Esophagus muscularis mucosa (tissue), 4 donors: ENCODE measurements at regions not wholly inside any gene's neighbourhood (a gene's known extent, or its start where the extent isn't known, plus 50 kb on each side); places are given as distances from the start of the nearest gene placed in this dataset.

Experiments used
- EP300 ChIP-seq: sonication (generic); formaldehyde crosslinking; IDR thresholded peaks from one replicate; pipeline ENCODE4 v1.6.1; 2017; ENCODE audit warnings: antibody characterized with exemption
- POLR2A ChIP-seq: fragments of 450-650 bp; IDR thresholded peaks from one replicate; pipeline ENCODE4 v1.6.1; 2017; ENCODE audit warnings: antibody characterized with exemption, moderate library complexity, mild to moderate bottlenecking, low read depth
- POLR2AphosphoS5 ChIP-seq, 2 donors: sonication (generic); formaldehyde crosslinking; IDR thresholded peaks; one replicate each; pipeline ENCODE4 v1.6.1; 2017; ENCODE audit warnings: antibody characterized with exemption in 2 of 2
- TF ChIP-seq, protein P1 (sequence below), 3 experiments: fragments of 200-600 bp in 2 of 3; fragments of 450-650 bp in 1 of 3; sonication (generic) in 2 of 3; IDR thresholded peaks; one replicate each; pipeline ENCODE4 v1.5.1; 2017 to 2019; ENCODE audit warnings: antibody characterized with exemption in 3 of 3, mild to moderate bottlenecking in 2 of 3, moderate library complexity in 1 of 3

DNA sequence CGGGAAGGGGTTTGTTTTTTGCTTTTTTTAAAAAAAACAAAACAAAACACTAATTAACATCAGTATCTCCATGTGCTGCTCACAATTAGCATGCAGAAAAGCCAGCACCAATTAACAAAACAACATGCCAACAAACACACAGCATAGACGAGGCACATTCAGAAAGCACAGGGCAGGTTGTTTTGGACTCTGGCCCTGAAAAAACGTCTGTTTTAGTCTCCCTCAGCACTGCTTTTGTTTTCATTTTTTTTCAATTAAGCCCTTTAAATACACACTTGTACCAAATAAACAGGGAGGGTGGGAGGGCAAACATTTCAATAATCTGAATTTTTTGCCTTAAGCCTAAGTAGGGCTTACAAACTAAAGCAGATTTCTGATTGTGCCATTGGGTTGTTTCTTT, 309.6 kb downstream of the DTWD2 start:
- TF ChIP-seq POLR2AphosphoS5 (IDR thresholded peaks at IDR 0.05), result no peak
- TF ChIP-seq, protein P1, sequence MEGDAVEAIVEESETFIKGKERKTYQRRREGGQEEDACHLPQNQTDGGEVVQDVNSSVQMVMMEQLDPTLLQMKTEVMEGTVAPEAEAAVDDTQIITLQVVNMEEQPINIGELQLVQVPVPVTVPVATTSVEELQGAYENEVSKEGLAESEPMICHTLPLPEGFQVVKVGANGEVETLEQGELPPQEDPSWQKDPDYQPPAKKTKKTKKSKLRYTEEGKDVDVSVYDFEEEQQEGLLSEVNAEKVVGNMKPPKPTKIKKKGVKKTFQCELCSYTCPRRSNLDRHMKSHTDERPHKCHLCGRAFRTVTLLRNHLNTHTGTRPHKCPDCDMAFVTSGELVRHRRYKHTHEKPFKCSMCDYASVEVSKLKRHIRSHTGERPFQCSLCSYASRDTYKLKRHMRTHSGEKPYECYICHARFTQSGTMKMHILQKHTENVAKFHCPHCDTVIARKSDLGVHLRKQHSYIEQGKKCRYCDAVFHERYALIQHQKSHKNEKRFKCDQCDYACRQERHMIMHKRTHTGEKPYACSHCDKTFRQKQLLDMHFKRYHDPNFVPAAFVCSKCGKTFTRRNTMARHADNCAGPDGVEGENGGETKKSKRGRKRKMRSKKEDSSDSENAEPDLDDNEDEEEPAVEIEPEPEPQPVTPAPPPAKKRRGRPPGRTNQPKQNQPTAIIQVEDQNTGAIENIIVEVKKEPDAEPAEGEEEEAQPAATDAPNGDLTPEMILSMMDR (IDR thresholded peaks at IDR 0.05), result no peak
- TF ChIP-seq POLR2A, result no peak
- no peak for TF ChIP-seq EP300
